SK-N-SH treated with all-trans-retinoic acid at 6 μM for 48 hours (cell line): ENCODE measurements at regions not wholly inside any gene's neighbourhood (a gene's known extent, or its start where the extent isn't known, plus 50 kb on each side); places are given as distances from the start of the nearest gene placed in this dataset.

Source experiments
- ATAC-seq: fragments of 200-7000 bp; cut with Tn5 transposase; 3 replicates; pipeline ENCODE4 v1.9.1; 2020; ENCODE audit warnings: mild to moderate bottlenecking, moderate library complexity
- BACH2 ChIP-seq: fragments of 250-450 bp; sonication (Bioruptor Pico); IDR thresholded peaks from 2 replicates; pipeline ENCODE4 v1.9.0; 2021; ENCODE audit warnings: mild to moderate bottlenecking, borderline replicate concordance
- CSDC2 ChIP-seq: fragments of 250-450 bp; sonication (Bioruptor Pico); IDR thresholded peaks from 2 replicates; pipeline ENCODE4 v1.5.0; 2020; ENCODE audit warnings: mild to moderate bottlenecking, moderate library complexity
- ESRRG ChIP-seq: fragments of 250-450 bp; sonication (Bioruptor Pico); IDR thresholded peaks from 2 replicates; pipeline ENCODE4 v1.6.1; 2021; ENCODE audit warnings: mild to moderate bottlenecking
- GLIS3 ChIP-seq: fragments of 250-450 bp; sonication (Bioruptor Pico); IDR thresholded peaks from 2 replicates; pipeline ENCODE4 v1.5.0; 2020; ENCODE audit warnings: mild to moderate bottlenecking, moderate library complexity
- PPARA ChIP-seq: fragments of 250-450 bp; sonication (Bioruptor Pico); IDR thresholded peaks from 2 replicates; pipeline ENCODE4 v1.5.0; 2020; ENCODE audit warnings: mild to moderate bottlenecking, borderline replicate concordance
- RARB ChIP-seq: fragments of 250-450 bp; sonication (Bioruptor Pico); IDR thresholded peaks from 2 replicates; pipeline ENCODE4 v1.8.0; 2021; ENCODE audit warnings: mild to moderate bottlenecking, moderate library complexity
- SNAI2 ChIP-seq: fragments of 250-450 bp; sonication (Bioruptor Pico); IDR thresholded peaks from 2 replicates; pipeline ENCODE4 v1.5.0; 2020; ENCODE audit warnings: mild to moderate bottlenecking, moderate library complexity
- TCF4 ChIP-seq: fragments of 250-450 bp; sonication (Bioruptor Pico); IDR thresholded peaks from 2 replicates; pipeline ENCODE4 v1.8.0; 2021; ENCODE audit warnings: mild to moderate bottlenecking, moderate library complexity, borderline replicate concordance
- TOX ChIP-seq: fragments of 250-450 bp; sonication (Bioruptor Pico); IDR thresholded peaks from 2 replicates; pipeline ENCODE4 v1.8.0; 2021; ENCODE audit warnings: mild to moderate bottlenecking, moderate library complexity, borderline replicate concordance
- ZNF565 ChIP-seq: fragments of 450-650 bp; formaldehyde crosslinking; conservative IDR thresholded peaks from 2 replicates; pipeline ENCODE4 v1.5.0; 2020; ENCODE audit warnings: low read depth, mild to moderate bottlenecking, moderate library complexity
- ZNF8 ChIP-seq: fragments of 450-650 bp; formaldehyde crosslinking; IDR thresholded peaks from 2 replicates; pipeline ENCODE4 v1.5.0; 2020; ENCODE audit warnings: mild to moderate bottlenecking, moderate library complexity
- TF ChIP-seq, protein P1 (sequence below): fragments of 250-450 bp; sonication (Bioruptor Pico); IDR thresholded peaks from 2 replicates; pipeline ENCODE4 v1.8.0; 2021; ENCODE audit warnings: low read depth, mild to moderate bottlenecking, moderate library complexity, borderline replicate concordance
- TF ChIP-seq, protein P2 (sequence below): fragments of 250-450 bp; sonication (Bioruptor Pico); IDR thresholded peaks from 2 replicates; pipeline ENCODE4 v1.8.0; 2020; ENCODE audit warnings: mild to moderate bottlenecking, moderate library complexity, borderline replicate concordance
- TF ChIP-seq, protein P3 (sequence below): fragments of 250-450 bp; sonication (Bioruptor Pico); IDR thresholded peaks from 2 replicates; pipeline ENCODE4 v1.5.1; 2020; ENCODE audit warnings: low read depth, mild to moderate bottlenecking, moderate library complexity
- TF ChIP-seq, protein P4 (sequence below): fragments of 250-450 bp; sonication (Bioruptor Pico); IDR thresholded peaks from 2 replicates; pipeline ENCODE4 v1.5.1; 2021; ENCODE audit warnings: mild to moderate bottlenecking, moderate library complexity

DNA sequence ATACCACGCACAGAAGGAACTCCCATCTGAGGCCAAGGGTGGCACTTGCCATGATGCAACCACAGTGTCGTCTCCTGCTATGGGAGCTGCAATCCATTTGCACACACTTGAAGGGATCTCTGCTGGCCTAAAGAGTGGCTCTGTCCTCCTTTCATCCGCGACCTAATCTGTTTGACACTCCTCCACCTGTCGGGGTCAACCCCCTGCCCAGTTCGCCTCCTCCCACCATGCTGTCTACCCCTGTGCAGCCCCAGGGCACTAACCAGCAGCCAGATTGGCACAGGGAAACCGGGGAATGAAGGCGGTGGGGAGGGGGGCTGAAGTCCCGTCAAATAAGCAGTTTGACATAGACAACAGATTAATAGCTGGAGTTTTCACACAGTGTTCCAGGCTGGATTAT, 58.1 kb upstream of the FOXQ1 start:
- ATAC-seq = no peak

DNA sequence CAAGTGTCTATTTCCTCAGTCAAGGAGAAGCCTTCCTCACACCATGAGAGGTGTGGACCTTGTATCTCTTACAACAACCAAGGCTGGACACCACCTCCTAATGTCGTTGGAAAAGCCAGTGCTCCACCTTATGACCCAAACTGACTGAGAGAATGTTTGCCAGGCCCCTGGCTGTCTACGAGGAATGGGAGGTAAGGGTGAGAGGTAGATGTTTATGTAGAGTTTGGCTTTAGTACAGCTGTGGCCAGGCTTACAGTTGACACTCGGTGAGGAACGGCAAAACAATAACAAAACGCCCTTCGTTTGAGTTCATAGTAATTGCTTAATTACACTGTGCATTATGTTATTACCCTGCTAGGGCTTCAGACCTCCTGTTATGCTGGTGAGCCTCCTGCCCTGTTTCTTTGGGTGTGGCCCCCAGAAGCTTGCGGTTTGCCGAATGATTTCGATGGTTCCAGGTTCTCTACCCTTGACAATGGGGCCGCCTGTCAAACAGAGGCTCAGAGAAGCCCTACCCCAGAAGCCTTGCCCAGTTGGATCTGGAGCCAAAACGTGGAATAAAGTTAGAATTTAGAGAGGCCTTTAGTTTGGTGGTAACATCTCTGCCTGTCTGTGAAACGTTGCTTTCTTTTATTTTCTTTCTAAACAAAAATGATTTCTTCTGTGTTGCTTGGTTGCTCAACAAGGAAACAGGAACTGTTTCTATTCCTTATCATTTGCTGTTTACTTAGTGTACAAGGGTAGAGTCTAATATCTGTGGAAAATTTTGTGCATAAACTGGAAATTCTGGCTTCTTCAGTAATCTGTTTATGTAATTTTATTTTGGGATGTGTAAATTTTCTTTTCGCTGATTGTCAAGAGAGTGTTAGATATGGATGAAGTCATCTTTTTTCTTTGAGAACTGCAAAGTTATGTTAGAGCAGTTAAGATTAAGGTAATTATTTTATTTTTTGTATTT, 60.4 kb upstream of the FOXQ1 start:
- no peak for ATAC-seq
- no peak for TF ChIP-seq GLIS3 (CRISPR knock-in tag)
- no peak for TF ChIP-seq PPARA
- TF ChIP-seq ESRRG (CRISPR knock-in tag) = no peak
- no peak for TF ChIP-seq TOX (CRISPR knock-in tag)
- TF ChIP-seq, protein P1, sequence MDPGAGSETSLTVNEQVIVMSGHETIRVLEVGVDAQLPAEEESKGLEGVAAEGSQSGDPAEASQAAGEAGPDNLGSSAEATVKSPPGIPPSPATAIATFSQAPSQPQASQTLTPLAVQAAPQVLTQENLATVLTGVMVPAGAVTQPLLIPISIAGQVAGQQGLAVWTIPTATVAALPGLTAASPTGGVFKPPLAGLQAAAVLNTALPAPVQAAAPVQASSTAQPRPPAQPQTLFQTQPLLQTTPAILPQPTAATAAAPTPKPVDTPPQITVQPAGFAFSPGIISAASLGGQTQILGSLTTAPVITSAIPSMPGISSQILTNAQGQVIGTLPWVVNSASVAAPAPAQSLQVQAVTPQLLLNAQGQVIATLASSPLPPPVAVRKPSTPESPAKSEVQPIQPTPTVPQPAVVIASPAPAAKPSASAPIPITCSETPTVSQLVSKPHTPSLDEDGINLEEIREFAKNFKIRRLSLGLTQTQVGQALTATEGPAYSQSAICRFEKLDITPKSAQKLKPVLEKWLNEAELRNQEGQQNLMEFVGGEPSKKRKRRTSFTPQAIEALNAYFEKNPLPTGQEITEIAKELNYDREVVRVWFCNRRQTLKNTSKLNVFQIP = no peak
- TF ChIP-seq TCF4 (CRISPR knock-in tag) = no peak
- TF ChIP-seq BACH2 (CRISPR knock-in tag) = no peak
- TF ChIP-seq ZNF565 = no peak
- TF ChIP-seq CSDC2 (CRISPR knock-in tag) = no peak

More for the DNA sequence above, 58.1 kb upstream of the FOXQ1 start:
- TF ChIP-seq, protein P2, sequence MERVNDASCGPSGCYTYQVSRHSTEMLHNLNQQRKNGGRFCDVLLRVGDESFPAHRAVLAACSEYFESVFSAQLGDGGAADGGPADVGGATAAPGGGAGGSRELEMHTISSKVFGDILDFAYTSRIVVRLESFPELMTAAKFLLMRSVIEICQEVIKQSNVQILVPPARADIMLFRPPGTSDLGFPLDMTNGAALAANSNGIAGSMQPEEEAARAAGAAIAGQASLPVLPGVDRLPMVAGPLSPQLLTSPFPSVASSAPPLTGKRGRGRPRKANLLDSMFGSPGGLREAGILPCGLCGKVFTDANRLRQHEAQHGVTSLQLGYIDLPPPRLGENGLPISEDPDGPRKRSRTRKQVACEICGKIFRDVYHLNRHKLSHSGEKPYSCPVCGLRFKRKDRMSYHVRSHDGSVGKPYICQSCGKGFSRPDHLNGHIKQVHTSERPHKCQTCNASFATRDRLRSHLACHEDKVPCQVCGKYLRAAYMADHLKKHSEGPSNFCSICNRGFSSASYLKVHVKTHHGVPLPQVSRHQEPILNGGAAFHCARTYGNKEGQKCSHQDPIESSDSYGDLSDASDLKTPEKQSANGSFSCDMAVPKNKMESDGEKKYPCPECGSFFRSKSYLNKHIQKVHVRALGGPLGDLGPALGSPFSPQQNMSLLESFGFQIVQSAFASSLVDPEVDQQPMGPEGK (CRISPR knock-in tag) = no peak
- TF ChIP-seq CSDC2 (CRISPR knock-in tag) (no peak), PPARA (no peak), TCF4 (CRISPR knock-in tag) (no peak)
- TF ChIP-seq, protein P1 = no peak
- TF ChIP-seq, all 23 proteins: peak for 0

DNA sequence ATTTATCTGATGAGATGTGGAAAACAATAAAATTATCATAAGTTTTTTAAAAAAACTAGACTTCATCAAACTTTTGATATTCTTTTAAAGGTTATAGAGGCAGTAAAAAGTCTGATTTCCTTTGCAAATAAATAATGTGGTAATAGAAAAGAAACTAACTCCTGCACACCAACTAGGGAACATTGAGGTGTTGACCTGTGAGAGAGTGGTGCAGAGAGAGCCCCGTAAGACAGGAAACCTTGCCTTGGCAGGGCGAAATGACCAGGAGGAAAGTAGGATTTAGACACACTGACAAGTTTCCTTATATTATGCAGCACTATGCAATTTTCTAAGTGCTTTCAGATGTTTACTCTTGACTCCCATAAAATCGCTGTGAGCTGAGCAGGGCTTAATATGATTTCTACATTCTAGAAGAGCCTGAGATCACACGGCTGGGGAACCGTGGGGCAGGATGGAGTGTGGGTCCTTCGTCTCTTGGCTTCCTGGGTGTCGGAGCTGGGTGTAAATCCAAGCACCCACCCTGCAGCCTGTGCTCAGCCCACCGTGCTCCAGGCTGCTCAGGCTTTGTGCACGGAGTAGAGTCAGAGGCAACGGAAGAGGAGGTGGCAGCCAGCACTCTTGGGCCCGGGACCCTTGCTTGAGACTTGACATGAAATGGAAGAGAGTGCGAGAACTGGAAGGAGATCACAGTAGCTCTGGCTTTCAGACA, 61.3 kb upstream of the FOXQ1 start:
- TF ChIP-seq TOX (CRISPR knock-in tag) (no peak), GLIS3 (CRISPR knock-in tag) (no peak)
- TF ChIP-seq, all 23 proteins: peak for 0
- ATAC-seq = no peak

DNA sequence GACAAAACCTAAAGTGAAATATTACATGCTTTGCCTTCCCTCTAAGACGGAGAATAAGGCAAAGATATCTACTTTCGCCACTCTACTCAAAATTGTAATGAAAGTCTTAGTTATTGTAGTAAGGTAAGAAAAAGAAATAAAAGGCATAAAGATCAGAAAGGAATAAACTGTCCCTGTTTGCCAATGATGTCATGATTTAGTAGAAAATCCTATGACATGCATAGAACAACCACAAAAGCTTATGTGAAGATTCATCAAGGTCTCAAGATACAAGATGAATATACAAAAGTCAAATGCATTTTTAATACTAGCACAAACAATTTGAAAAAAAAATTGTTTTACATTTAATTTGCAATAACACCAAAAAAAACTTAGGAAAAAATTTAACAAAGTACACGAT, 64.0 kb upstream of the FOXQ1 start:
- no peak for ATAC-seq
- TF ChIP-seq ZNF8 (no peak), RARB (CRISPR knock-in tag) (no peak), ESRRG (CRISPR knock-in tag) (no peak), PPARA (no peak), SNAI2 (CRISPR knock-in tag) (no peak), CSDC2 (CRISPR knock-in tag) (no peak), ZNF565 (no peak)
- TF ChIP-seq, protein P1 = no peak
- TF ChIP-seq, protein P3, sequence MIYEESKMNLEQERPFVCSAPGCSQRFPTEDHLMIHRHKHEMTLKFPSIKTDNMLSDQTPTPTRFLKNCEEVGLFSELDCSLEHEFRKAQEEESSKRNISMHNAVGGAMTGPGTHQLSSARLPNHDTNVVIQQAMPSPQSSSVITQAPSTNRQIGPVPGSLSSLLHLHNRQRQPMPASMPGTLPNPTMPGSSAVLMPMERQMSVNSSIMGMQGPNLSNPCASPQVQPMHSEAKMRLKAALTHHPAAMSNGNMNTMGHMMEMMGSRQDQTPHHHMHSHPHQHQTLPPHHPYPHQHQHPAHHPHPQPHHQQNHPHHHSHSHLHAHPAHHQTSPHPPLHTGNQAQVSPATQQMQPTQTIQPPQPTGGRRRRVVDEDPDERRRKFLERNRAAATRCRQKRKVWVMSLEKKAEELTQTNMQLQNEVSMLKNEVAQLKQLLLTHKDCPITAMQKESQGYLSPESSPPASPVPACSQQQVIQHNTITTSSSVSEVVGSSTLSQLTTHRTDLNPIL (CRISPR knock-in tag) = no peak

DNA sequence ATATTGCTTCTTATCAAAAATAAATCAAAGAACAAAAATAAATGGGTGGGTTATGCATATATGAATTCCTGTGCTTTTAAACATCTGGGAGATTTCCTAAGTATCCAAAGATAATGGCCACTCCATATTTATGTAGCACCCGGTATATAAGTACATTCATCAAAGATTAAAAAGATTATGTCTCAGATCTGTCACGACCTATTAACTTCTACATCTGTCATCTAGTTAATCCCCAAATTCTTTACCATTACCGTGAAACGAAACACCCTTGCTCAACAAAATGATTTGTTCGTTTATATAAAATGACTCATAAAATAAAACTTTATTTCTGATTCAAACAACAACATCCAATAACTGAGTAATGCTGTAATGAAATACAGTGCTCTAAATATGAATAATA, 64.8 kb upstream of the FOXQ1 start:
- ATAC-seq = no peak
- TF ChIP-seq, protein P3 (CRISPR knock-in tag) = no peak
- TF ChIP-seq, protein P4, sequence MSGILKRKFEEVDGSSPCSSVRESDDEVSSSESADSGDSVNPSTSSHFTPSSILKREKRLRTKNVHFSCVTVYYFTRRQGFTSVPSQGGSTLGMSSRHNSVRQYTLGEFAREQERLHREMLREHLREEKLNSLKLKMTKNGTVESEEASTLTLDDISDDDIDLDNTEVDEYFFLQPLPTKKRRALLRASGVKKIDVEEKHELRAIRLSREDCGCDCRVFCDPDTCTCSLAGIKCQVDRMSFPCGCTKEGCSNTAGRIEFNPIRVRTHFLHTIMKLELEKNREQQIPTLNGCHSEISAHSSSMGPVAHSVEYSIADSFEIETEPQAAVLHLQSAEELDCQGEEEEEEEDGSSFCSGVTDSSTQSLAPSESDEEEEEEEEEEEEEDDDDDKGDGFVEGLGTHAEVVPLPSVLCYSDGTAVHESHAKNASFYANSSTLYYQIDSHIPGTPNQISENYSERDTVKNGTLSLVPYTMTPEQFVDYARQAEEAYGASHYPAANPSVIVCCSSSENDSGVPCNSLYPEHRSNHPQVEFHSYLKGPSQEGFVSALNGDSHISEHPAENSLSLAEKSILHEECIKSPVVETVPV (CRISPR knock-in tag) = no peak
- TF ChIP-seq, all 23 proteins: peak for 0
